Stomach (tissue), 8 donors: ENCODE measurements at regions not wholly inside any gene's neighbourhood (a gene's known extent, or its start where the extent isn't known, plus 50 kb on each side); places are given as distances from the start of the nearest gene placed in this dataset.

Experiments
- DNase-seq, 2 donors: peaks; one replicate each; pipeline versions ENCODE4 v3.0.0 to v3.0.0-alpha.2; 2013 to 2019
- H3K27ac ChIP-seq, 5 donors: fragments of 200-600 bp in 4 of 5; sonication (generic) in 4 of 5; one replicate each; pipeline ENCODE4 v1.5.1; 2013 to 2019; ENCODE audit warnings: mild to moderate bottlenecking in 1 of 5, moderate library complexity in 1 of 5
- H3K27me3 ChIP-seq, 3 donors: fragments of 200-600 bp; sonication (generic); one replicate each; pipeline ENCODE4 v1.5.1; 2017 to 2019; ENCODE audit warnings: mixed run types in 1 of 3
- H3K36me3 ChIP-seq, 4 donors: fragments of 200-600 bp; sonication (generic); 1 replicate in 3 of 4; 2 replicates in 1 of 4; pipeline ENCODE4 v1.5.1; 2016 to 2019
- H3K4me1 ChIP-seq, 4 donors: fragments of 200-600 bp; sonication (generic); one replicate each; pipeline ENCODE4 v1.5.1; 2016 to 2019
- H3K4me3 ChIP-seq, 4 donors: fragments of 200-600 bp; sonication (generic) in 3 of 4; one replicate each; pipeline ENCODE4 v1.5.1; 2016 to 2019; ENCODE audit warnings: mild to moderate bottlenecking in 1 of 4
- H3K9me3 ChIP-seq, 4 donors: fragments of 200-600 bp; sonication (generic); one replicate each; pipeline ENCODE4 v1.5.1; 2016 to 2019
- CTCF ChIP-seq, 7 experiments: fragments of 450-650 bp in 4 of 7; fragments of 200-600 bp in 3 of 7; sonication (generic) in 3 of 7; IDR thresholded peaks; one replicate each; pipeline ENCODE4 v1.5.1; 2016 to 2019; ENCODE audit warnings: antibody characterized with exemption in 7 of 7, control low read depth in 2 of 7, mild to moderate bottlenecking in 1 of 7
- EP300 ChIP-seq: sonication (generic); formaldehyde crosslinking; IDR thresholded peaks from one replicate; pipeline ENCODE4 v1.6.1; 2017; ENCODE audit warnings: antibody characterized with exemption
- POLR2A ChIP-seq, 4 donors: fragments of 450-650 bp; IDR thresholded peaks; one replicate each; pipeline ENCODE4 v1.6.1; 2016; ENCODE audit warnings: antibody characterized with exemption in 4 of 4, control low read depth in 2 of 4, mild to moderate bottlenecking in 1 of 4, moderate library complexity in 1 of 4
- POLR2AphosphoS5 ChIP-seq, 3 donors: sonication (generic); formaldehyde crosslinking; IDR thresholded peaks; one replicate each; pipeline ENCODE4 v1.6.1; 2016; ENCODE audit warnings: antibody characterized with exemption in 3 of 3
- WGBS, 5 donors: extraction: QIAGEN DNeasy Blood & Tissue Kit in 3 of 5; methylation state at CpG; one replicate each; pipeline versions ENCODE4 v1.1.5 to v1.1.7; 2013 to 2018; 5-methylcytosine and 5-hydroxymethylcytosine counted together
- intact Hi-C: fragments of 100-400 bp; cut with DNase I; formaldehyde crosslinking; loops from one replicate; pipeline ENCODE4 v1.15.1; 2023; ENCODE audit warnings: low total_unique reads
- donor health status: healthy with polysubstance abuse.
- donor health status: Bipolar disorder and iron deficiency.
- donor health status: healthy.

GRCh38 chr13:82822935-82823334 is 1059.3 kb downstream of the SLITRK1 start:
- TF ChIP-seq CTCF (IDR thresholded peaks at IDR 0.05), result no peak
- TF ChIP-seq EP300, result no peak
- TF ChIP-seq POLR2AphosphoS5 (IDR thresholded peaks at IDR 0.05), result no peak
- no peak for TF ChIP-seq POLR2A (IDR thresholded peaks at IDR 0.05)
- intact Hi-C loops, result no loop called here
- Histone ChIP-seq H3K4me3 (no peak overlapping the region), H3K4me1 (no peaks in the 10 kb centered on the region), H3K27me3 (no peaks in the 10 kb centered on the region), H3K36me3 (no peaks in the 10 kb centered on the region), H3K27ac (no peak overlapping the region), H3K9me3 (peaks cover 0 to 8% (median 0%) of the 10 kb centered on the region in 4 donors)
- DNase-seq, result no peak
- WGBS, 5 donors, result 84 to 91% (median 87%) methylated on average over 7 to 10 of the region's 10 CpGs

GRCh38 chr13:82817133-82817532 is 1065.1 kb downstream of the SLITRK1 start:
- no peaks in the 10 kb centered on the region for H3K4me1 ChIP-seq
- H3K27me3 ChIP-seq, result no peaks in the 10 kb centered on the region
- TF ChIP-seq POLR2AphosphoS5 (IDR thresholded peaks at IDR 0.05) (no peak), EP300 (no peak), CTCF (IDR thresholded peaks at IDR 0.05) (no peak), POLR2A (IDR thresholded peaks at IDR 0.05) (no peak)
- intact Hi-C loops, result no loop called here
- no peak overlapping the region for H3K4me3 ChIP-seq
- no peaks in the 10 kb centered on the region for H3K36me3 ChIP-seq
- peaks cover 0 to 17% (median 14%) of the 10 kb centered on the region in 4 donors for H3K9me3 ChIP-seq
- 71 to 82% (median 77%) methylated on average over 3 of the region's 3 CpGs for WGBS, 5 donors
- no peak overlapping the region for H3K27ac ChIP-seq
- DNase-seq, result no peak

GRCh38 chr13:82815791-82816190 is 1066.5 kb downstream of the SLITRK1 start:
- intact Hi-C loops, result no loop called here
- Histone ChIP-seq H3K36me3 (no peaks in the 10 kb centered on the region), H3K27ac (no peak overlapping the region), H3K4me1 (no peaks in the 10 kb centered on the region), H3K27me3 (no peaks in the 10 kb centered on the region), H3K9me3 (peaks cover 0 to 22% (median 16%) of the 10 kb centered on the region in 4 donors), H3K4me3 (no peak overlapping the region)
- WGBS, 5 donors, result 47 to 76% (median 58%) methylated on average over 1 of the region's 1 CpG
- DNase-seq, result no peak
- TF ChIP-seq POLR2A (IDR thresholded peaks at IDR 0.05) (no peak), CTCF (IDR thresholded peaks at IDR 0.05) (no peak), EP300 (no peak), POLR2AphosphoS5 (IDR thresholded peaks at IDR 0.05) (no peak)

- no peaks in the 10 kb centered on the region for H3K36me3 ChIP-seq
- TF ChIP-seq POLR2AphosphoS5 (IDR thresholded peaks at IDR 0.05), result no peak
- H3K27ac ChIP-seq, result no peak overlapping the region
- WGBS, 5 donors, result 74 to 92% (median 87%) methylated on average over 1 of the region's 1 CpG
- DNase-seq, result no peak
- no peak overlapping the region for H3K4me3 ChIP-seq
- no peaks in the 10 kb centered on the region for H3K27me3 ChIP-seq
- peaks cover 0 to 13% (median 9%) of the 10 kb centered on the region in 4 donors for H3K9me3 ChIP-seq
- no peaks in the 10 kb centered on the region for H3K4me1 ChIP-seq
- intact Hi-C loops, result no loop called here
Observed at GRCh38 chr13:82803341-82803740, 1078.9 kb downstream of the SLITRK1 start.

- H3K4me3 ChIP-seq, result no peak overlapping the region
- H3K27me3 ChIP-seq, result no peaks in the 10 kb centered on the region
- peaks cover 0 to 13% (median 9%) of the 10 kb centered on the region in 4 donors for H3K9me3 ChIP-seq
- intact Hi-C loops, result no loop called here
- WGBS, 5 donors, result 66 to 83% (median 78%) methylated on average over 3 of the region's 3 CpGs
- H3K36me3 ChIP-seq, result no peaks in the 10 kb centered on the region
- no peak overlapping the region for H3K27ac ChIP-seq
- no peak for DNase-seq
- H3K4me1 ChIP-seq, result no peaks in the 10 kb centered on the region
- TF ChIP-seq POLR2A (IDR thresholded peaks at IDR 0.05), result no peak
- TF ChIP-seq EP300, result no peak
- TF ChIP-seq CTCF (IDR thresholded peaks at IDR 0.05), result no peak
- no peak for TF ChIP-seq POLR2AphosphoS5 (IDR thresholded peaks at IDR 0.05)
Observed at GRCh38 chr13:82802528-82802927, 1079.7 kb downstream of the SLITRK1 start.
